GM12878 (cell line): ENCODE measurements at regions not wholly inside any gene's neighbourhood (a gene's known extent, or its start where the extent isn't known, plus 50 kb on each side); places are given as distances from the start of the nearest gene placed in this dataset.

Experiments used
- CEBPZ ChIP-seq: fragments of 150-350 bp; IDR thresholded peaks from 2 replicates; pipeline ENCODE4 v1.6.1; 2016; ENCODE audit warnings: low read depth, low read length
- CHD1 ChIP-seq: IDR thresholded peaks from 2 replicates; pipeline ENCODE4 v1.6.1; 2012; ENCODE audit warnings: low read depth, low read length, improper control_type of control experiment
- CTCF ChIP-seq, 3 experiments: IDR thresholded peaks in 2 of 3; conservative IDR thresholded peaks in 1 of 3; 2 replicates each; pipeline ENCODE4 v1.5.1; 2011; ENCODE audit warnings: low read depth in 3 of 3, low read length in 3 of 3, mild to moderate bottlenecking in 3 of 3, control low read depth in 2 of 3, moderate library complexity in 2 of 3, inconsistent platforms in 1 of 3, mixed read lengths in 1 of 3; ENCODE audit not compliant: control insufficient read depth in 2 of 3, insufficient read depth in 1 of 3; ENCODE audit errors: extremely low read depth in 1 of 3
- GABPA ChIP-seq: IDR thresholded peaks from 2 replicates; pipeline ENCODE4 v1.6.1; 2014; ENCODE audit warnings: antibody characterized with exemption, low read depth, mild to moderate bottlenecking, inconsistent platforms
- MXI1 ChIP-seq: fragments of 150-350 bp; IDR thresholded peaks from 2 replicates; pipeline ENCODE4 v1.6.1; 2011; ENCODE audit warnings: low read depth, mild to moderate bottlenecking, inconsistent platforms, low read length, improper control_type of control experiment
- NFYA ChIP-seq: IDR thresholded peaks from 2 replicates; pipeline ENCODE4 v1.6.1; 2011; ENCODE audit warnings: low read depth, mild to moderate bottlenecking, low read length, improper control_type of control experiment, borderline replicate concordance
- POLR2AphosphoS5 ChIP-seq: IDR thresholded peaks from 2 replicates; pipeline ENCODE4 v1.6.1; 2011; ENCODE audit warnings: mild to moderate bottlenecking, low read length, inconsistent platforms
- SIX5 ChIP-seq: IDR thresholded peaks from 2 replicates; pipeline ENCODE4 v1.6.1; 2011; ENCODE audit warnings: mild to moderate bottlenecking, low read depth, low read length, moderate library complexity; ENCODE audit not compliant: severe bottlenecking
- TF ChIP-seq, protein P1 (sequence below): IDR thresholded peaks from 2 replicates; pipeline ENCODE4 v1.6.1; 2012; ENCODE audit warnings: mild to moderate bottlenecking, low read depth, low read length

DNA sequence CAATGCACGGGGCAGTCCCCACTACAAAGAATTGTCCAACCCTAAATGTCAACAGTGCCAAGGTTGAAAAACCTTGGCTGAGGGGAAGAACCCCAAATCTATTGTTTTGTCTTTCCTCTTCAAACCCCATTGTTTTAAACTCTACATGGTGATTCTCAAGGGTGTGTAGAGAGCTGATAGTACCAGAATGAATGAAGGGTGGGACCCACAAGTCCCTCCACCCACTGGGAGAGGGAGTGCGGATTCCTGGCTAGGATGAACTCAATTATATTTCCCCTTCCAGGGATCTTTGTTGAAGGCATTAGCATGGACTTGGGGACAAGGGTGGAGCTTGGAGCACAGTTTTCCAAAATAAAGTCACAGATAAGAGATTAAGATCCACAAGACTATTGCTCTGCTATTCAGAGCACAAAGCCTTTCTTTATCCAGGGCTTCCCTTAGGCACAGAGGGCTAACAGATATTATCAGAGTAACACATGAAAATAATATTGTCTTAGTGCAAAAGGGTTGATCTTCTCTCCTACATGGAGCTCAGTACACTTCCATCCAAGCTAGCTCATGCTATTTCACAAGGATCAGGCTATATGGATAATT, 755.1 kb upstream of the TBX3 start:
- no peak for TF ChIP-seq POLR2AphosphoS5
- TF ChIP-seq CHD1: no peak
- no peak for TF ChIP-seq CTCF (IDR thresholded peaks at IDR 0.05 in 2 of 3, conservative IDR thresholded peaks at IDR 0.05 in 1 of 3; ENCODE audit: control insufficient read depth in 2 of 3, extremely low read depth in 1 of 3, insufficient read depth in 1 of 3, low read depth in 3 of 3, low read length in 3 of 3)
- TF ChIP-seq MXI1: no peak
- TF ChIP-seq, protein P1, sequence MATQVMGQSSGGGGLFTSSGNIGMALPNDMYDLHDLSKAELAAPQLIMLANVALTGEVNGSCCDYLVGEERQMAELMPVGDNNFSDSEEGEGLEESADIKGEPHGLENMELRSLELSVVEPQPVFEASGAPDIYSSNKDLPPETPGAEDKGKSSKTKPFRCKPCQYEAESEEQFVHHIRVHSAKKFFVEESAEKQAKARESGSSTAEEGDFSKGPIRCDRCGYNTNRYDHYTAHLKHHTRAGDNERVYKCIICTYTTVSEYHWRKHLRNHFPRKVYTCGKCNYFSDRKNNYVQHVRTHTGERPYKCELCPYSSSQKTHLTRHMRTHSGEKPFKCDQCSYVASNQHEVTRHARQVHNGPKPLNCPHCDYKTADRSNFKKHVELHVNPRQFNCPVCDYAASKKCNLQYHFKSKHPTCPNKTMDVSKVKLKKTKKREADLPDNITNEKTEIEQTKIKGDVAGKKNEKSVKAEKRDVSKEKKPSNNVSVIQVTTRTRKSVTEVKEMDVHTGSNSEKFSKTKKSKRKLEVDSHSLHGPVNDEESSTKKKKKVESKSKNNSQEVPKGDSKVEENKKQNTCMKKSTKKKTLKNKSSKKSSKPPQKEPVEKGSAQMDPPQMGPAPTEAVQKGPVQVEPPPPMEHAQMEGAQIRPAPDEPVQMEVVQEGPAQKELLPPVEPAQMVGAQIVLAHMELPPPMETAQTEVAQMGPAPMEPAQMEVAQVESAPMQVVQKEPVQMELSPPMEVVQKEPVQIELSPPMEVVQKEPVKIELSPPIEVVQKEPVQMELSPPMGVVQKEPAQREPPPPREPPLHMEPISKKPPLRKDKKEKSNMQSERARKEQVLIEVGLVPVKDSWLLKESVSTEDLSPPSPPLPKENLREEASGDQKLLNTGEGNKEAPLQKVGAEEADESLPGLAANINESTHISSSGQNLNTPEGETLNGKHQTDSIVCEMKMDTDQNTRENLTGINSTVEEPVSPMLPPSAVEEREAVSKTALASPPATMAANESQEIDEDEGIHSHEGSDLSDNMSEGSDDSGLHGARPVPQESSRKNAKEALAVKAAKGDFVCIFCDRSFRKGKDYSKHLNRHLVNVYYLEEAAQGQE: no peak
- TF ChIP-seq NFYA: no peak
- no peak for TF ChIP-seq GABPA
- TF ChIP-seq CEBPZ: no peak
- TF ChIP-seq SIX5: no peak
